ENCODE measurements at regions not wholly inside any gene's neighbourhood (a gene's known extent, or its start where the extent isn't known, plus 50 kb on each side); places are given as distances from the start of the nearest gene placed in this dataset.
A peak's percentile ranks its signal among the peaks of the same experiment; 100 is the strongest.

DNA sequence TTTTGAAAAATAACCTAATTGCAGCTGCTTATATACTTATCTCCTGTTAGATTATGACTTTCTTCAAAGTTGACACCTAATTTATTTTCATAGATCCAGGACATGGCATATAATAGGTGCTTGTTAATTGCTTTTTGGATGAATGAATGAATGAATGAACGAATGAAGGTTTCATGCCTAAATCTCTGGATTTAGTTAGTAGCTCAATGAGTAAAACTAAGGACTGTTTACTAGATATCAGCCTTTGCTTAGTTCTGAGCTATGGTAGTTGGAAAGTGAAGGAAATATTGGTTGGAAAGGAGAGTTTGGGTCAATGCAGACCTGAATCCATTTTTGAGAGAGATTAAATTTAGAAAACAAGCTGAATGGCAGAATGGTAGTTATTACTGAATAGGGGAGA, 160.4 kb upstream of the SGO1 start:
- no peaks in the 10 kb centered on the region for H4K20me1 ChIP-seq
- no peak overlapping the region for H3K4me2 ChIP-seq
- no peaks in the 10 kb centered on the region for H3K36me3 ChIP-seq
- TF ChIP-seq Cebpa-rat (IDR thresholded peaks at IDR 0.05) = no peak
- H3K4me3 ChIP-seq = no peak overlapping the region
- H3K27me3 ChIP-seq = no peaks in the 10 kb centered on the region
- no peaks in the 10 kb centered on the region for H3K4me1 ChIP-seq
- H3K9ac ChIP-seq = no peak overlapping the region
- no peak overlapping the region for H3K27ac ChIP-seq
- H3K9me3 ChIP-seq (replicated peaks in 1 of 11) = peaks cover 0 to 8% (median 0%) of the 10 kb centered on the region in 11 experiments; a peak in 1 of 22 replicates

DNA sequence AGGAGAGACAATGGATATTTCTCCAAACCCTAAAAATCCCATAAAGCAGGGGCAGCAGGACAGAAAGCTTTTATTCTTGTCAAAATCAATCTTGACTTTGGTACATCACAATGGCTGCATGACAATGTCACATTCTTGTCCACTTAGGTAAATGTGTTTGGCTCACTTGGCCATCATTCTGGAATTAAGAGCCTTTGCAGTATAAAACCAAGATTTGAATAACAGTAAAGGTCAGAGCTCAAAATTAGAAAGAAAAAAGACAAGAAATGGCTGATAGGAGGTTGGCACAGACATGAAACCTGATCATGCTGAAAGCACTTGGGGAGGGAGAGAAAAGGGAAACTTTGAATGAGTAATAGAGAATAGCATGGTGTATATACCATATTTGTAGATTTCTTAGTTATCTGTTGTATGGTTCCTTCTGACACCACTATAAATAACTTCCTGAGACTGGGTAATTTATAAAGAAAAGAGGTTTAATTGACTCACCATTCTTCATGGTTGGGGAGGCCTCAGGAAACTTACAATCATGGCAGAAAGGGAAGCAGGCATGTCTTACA, 158.5 kb upstream of the SGO1 start:
- Histone ChIP-seq H3K27me3 (no peaks in the 10 kb centered on the region), H4K20me1 (no peaks in the 10 kb centered on the region), H3K4me2 (no peak overlapping the region), H3K4me1 (no peaks in the 10 kb centered on the region), H3K27ac (no peak overlapping the region), H3K9me3 (replicated peaks in 1 of 11) (peaks cover 0 to 8% (median 0%) of the 10 kb centered on the region in 11 experiments; a peak in 1 of 22 replicates), H3K4me3 (no peak overlapping the region), H3K36me3 (no peaks in the 10 kb centered on the region), H3K9ac (no peak overlapping the region)
- TF ChIP-seq Cebpa-rat (IDR thresholded peaks at IDR 0.05) = no peak

GRCh38 chr3:20343790-20344189, 157.8 kb upstream of the SGO1 start:
- H3K9ac ChIP-seq = no peak overlapping the region
- H3K36me3 ChIP-seq = no peaks in the 10 kb centered on the region
- no peak overlapping the region for H3K27ac ChIP-seq
- peaks cover 0 to 8% (median 0%) of the 10 kb centered on the region in 11 experiments; a peak in 1 of 22 replicates for H3K9me3 ChIP-seq (replicated peaks in 1 of 11)
- no peak for TF ChIP-seq Cebpa-rat (IDR thresholded peaks at IDR 0.05)
- H3K4me2 ChIP-seq = no peak overlapping the region
- H3K4me3 ChIP-seq = no peak overlapping the region
- H3K4me1 ChIP-seq = no peaks in the 10 kb centered on the region
- no peaks in the 10 kb centered on the region for H3K27me3 ChIP-seq
- no peaks in the 10 kb centered on the region for H4K20me1 ChIP-seq

DNA sequence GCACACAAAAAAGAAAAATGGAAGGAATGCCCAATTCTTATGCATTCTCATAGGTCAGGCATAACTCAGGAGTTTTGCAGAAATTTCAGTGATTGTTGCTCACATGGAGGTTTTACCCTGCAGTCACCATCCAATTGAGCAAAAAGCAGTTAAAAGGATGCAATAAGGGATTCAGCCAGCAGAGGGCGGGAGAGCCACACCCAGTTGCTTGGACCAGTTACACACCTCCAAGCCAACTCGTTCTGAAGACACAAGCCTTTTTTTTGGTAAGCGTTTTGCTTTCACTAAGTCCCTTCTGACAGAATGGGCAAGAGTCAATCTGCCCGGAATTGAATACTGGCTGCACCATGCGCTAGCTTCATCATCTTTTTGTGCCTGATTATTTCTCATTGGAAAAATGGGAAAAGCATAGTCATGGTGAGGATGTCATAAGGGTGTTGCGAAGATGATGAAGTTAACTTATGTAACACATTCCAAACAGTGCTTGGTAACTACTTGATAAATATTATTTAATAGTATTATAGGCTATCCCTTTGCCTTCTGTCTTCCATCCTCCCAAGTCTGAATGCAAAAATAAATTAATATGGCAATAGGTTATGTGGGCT, 154.4 kb upstream of the SGO1 start:
- Histone ChIP-seq H3K4me2 (peak overlapping the region in 1 of 11 experiments; percentile 68; a peak in 1 of 22 replicates), H3K27ac (no peak overlapping the region), H3K9me3 (replicated peaks in 1 of 11) (peaks cover 0 to 8% (median 0%) of the 10 kb centered on the region in 11 experiments; a peak in 1 of 22 replicates), H3K9ac (no peak overlapping the region), H3K36me3 (no peaks in the 10 kb centered on the region), H3K27me3 (no peaks in the 10 kb centered on the region), H3K4me3 (no peak overlapping the region), H3K4me1 (no peaks in the 10 kb centered on the region), H4K20me1 (no peaks in the 10 kb centered on the region)
- TF ChIP-seq Cebpa-rat (IDR thresholded peaks at IDR 0.05) = no peak

- no peak for TF ChIP-seq Cebpa-rat (IDR thresholded peaks at IDR 0.05)
- no peak overlapping the region for H3K9ac ChIP-seq
- no peaks in the 10 kb centered on the region for H3K36me3 ChIP-seq
- no peak overlapping the region for H3K27ac ChIP-seq
- H4K20me1 ChIP-seq = no peaks in the 10 kb centered on the region
- H3K4me2 ChIP-seq = no peak overlapping the region
- H3K27me3 ChIP-seq = no peaks in the 10 kb centered on the region
- no peaks in the 10 kb centered on the region for H3K4me1 ChIP-seq
- H3K9me3 ChIP-seq (replicated peaks in 1 of 11) = no peaks in the 10 kb centered on the region
- no peak overlapping the region for H3K4me3 ChIP-seq
These were observed 150.6 kb upstream of the SGO1 start for GRCh38 chr3:20336572-20336971.

GRCh38 chr3:20334842-20335241, 148.8 kb upstream of the SGO1 start:
- Histone ChIP-seq H3K9ac (no peak overlapping the region), H3K4me1 (no peaks in the 10 kb centered on the region), H3K4me2 (no peak overlapping the region), H3K27me3 (no peaks in the 10 kb centered on the region), H3K27ac (no peak overlapping the region), H3K4me3 (no peak overlapping the region), H3K9me3 (replicated peaks in 1 of 11) (no peaks in the 10 kb centered on the region), H3K36me3 (no peaks in the 10 kb centered on the region), H4K20me1 (no peaks in the 10 kb centered on the region)
- no peak for TF ChIP-seq Cebpa-rat (IDR thresholded peaks at IDR 0.05)

GRCh38 chr3:20327889-20328288, 141.9 kb upstream of the SGO1 start:
- Histone ChIP-seq H3K4me2 (no peak overlapping the region), H3K4me1 (peaks cover 0 to 15% (median 0%) of the 10 kb centered on the region in 10 experiments; a peak in 6 of 20 replicates), H3K36me3 (no peaks in the 10 kb centered on the region), H3K4me3 (no peak overlapping the region), H3K27ac (no peak overlapping the region), H3K9me3 (replicated peaks in 1 of 11) (no peaks in the 10 kb centered on the region), H3K27me3 (no peaks in the 10 kb centered on the region), H3K9ac (no peak overlapping the region), H4K20me1 (no peaks in the 10 kb centered on the region)
- no peak for TF ChIP-seq Cebpa-rat (IDR thresholded peaks at IDR 0.05)

GRCh38 chr3:20326541-20326940, 140.5 kb upstream of the SGO1 start:
- no peaks in the 10 kb centered on the region for H3K27me3 ChIP-seq
- peaks cover 0 to 15% (median 0%) of the 10 kb centered on the region in 10 experiments; a peak in 6 of 20 replicates for H3K4me1 ChIP-seq
- no peaks in the 10 kb centered on the region for H4K20me1 ChIP-seq
- no peak overlapping the region for H3K4me3 ChIP-seq
- H3K9ac ChIP-seq = no peak overlapping the region
- H3K27ac ChIP-seq = no peak overlapping the region
- no peak overlapping the region for H3K4me2 ChIP-seq
- H3K36me3 ChIP-seq = no peaks in the 10 kb centered on the region
- no peak for TF ChIP-seq Cebpa-rat (IDR thresholded peaks at IDR 0.05)
- no peaks in the 10 kb centered on the region for H3K9me3 ChIP-seq (replicated peaks in 1 of 11)

DNA sequence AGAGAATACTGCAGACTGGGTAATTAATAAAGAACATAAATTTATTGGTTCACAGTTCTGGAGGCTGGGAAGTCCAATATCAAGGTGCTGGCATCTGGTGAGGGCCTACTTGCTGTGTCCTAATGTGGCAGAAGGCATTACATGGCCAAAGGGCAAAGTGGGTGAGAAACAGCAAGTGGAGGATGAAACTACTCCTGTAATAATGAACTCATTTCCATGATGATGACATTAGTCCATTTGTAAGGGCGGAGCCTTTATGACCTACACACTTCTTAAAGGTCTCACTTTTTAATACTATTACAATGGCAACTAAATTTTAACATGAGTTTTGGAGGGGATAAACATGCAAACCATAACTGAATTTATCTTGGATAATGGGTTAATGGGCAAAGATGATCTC, 139.6 kb upstream of the SGO1 start:
- Histone ChIP-seq H3K27ac (peak overlapping the region in 2 of 11 experiments; percentile 12 to 14; a peak in 3 of 22 replicates), H3K27me3 (no peaks in the 10 kb centered on the region), H3K4me3 (no peak overlapping the region), H3K9me3 (replicated peaks in 1 of 11) (no peaks in the 10 kb centered on the region), H3K36me3 (no peaks in the 10 kb centered on the region), H4K20me1 (no peaks in the 10 kb centered on the region), H3K9ac (no peak overlapping the region), H3K4me2 (peak overlapping the region in 3 of 11 experiments; percentile 31 to 55 (median 40); a peak in 5 of 22 replicates), H3K4me1 (peaks cover 0 to 15% (median 0%) of the 10 kb centered on the region in 10 experiments; a peak in 6 of 20 replicates)
- TF ChIP-seq Cebpa-rat (IDR thresholded peaks at IDR 0.05) = no peak

All from BLaER1 treated with 17β-estradiol and CSF1 and Interleukin-3, amounts not matched to agents 10 nM and 100 nM (cell line).